ENCODE measurements at regions not wholly inside any gene's neighbourhood (a gene's known extent, or its start where the extent isn't known, plus 50 kb on each side); places are given as distances from the start of the nearest gene placed in this dataset.

DNA sequence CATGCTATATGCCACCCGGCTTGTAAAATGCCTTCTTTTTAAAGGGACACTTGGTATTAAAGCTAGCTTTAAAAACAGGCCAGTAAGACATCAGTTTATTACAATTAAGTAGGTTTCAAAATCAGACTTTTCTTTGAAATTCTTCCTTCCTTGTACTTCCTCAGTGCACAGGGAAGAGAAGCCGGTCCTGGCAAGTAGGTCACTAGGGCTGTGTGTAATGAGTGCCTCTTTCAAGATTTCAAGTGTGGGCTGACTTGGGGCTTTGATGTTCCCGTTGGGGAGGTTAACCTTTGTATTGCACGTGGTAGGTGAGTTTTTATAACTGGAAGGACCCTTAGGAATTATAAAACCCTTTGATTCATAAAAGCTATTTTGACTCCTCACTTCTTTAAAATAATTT lies 566.4 kb upstream of the ID2 start:
- TF ChIP-seq YY1 (IDR thresholded peaks at IDR 0.05; ENCODE audit: low read depth) (no peak), CEBPB (IDR thresholded peaks at IDR 0.05) (no peak), ZBTB7A (IDR thresholded peaks at IDR 0.05; ENCODE audit: low read depth) (no peak), NFIC (IDR thresholded peaks at IDR 0.05) (no peak), TEAD4 (IDR thresholded peaks at IDR 0.05) (no peak), CREB1 (IDR thresholded peaks at IDR 0.05; ENCODE audit: low read depth) (no peak), FOXM1 (IDR thresholded peaks at IDR 0.05; ENCODE audit: borderline replicate concordance, low read depth) (no peak), TCF12 (IDR thresholded peaks at IDR 0.05; ENCODE audit: low read depth) (no peak), EP300 (IDR thresholded peaks at IDR 0.05; ENCODE audit: borderline replicate concordance) (no peak), RAD21 (IDR thresholded peaks at IDR 0.05; ENCODE audit: low read depth) (no peak), EGR1 (IDR thresholded peaks at IDR 0.05) (no peak), TAF1 (IDR thresholded peaks at IDR 0.05; ENCODE audit: low read depth) (no peak)
- TF ChIP-seq, protein P1, sequence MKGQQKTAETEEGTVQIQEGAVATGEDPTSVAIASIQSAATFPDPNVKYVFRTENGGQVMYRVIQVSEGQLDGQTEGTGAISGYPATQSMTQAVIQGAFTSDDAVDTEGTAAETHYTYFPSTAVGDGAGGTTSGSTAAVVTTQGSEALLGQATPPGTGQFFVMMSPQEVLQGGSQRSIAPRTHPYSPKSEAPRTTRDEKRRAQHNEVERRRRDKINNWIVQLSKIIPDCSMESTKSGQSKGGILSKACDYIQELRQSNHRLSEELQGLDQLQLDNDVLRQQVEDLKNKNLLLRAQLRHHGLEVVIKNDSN (IDR thresholded peaks at IDR 0.05) = no peak
- TF ChIP-seq, protein P2, sequence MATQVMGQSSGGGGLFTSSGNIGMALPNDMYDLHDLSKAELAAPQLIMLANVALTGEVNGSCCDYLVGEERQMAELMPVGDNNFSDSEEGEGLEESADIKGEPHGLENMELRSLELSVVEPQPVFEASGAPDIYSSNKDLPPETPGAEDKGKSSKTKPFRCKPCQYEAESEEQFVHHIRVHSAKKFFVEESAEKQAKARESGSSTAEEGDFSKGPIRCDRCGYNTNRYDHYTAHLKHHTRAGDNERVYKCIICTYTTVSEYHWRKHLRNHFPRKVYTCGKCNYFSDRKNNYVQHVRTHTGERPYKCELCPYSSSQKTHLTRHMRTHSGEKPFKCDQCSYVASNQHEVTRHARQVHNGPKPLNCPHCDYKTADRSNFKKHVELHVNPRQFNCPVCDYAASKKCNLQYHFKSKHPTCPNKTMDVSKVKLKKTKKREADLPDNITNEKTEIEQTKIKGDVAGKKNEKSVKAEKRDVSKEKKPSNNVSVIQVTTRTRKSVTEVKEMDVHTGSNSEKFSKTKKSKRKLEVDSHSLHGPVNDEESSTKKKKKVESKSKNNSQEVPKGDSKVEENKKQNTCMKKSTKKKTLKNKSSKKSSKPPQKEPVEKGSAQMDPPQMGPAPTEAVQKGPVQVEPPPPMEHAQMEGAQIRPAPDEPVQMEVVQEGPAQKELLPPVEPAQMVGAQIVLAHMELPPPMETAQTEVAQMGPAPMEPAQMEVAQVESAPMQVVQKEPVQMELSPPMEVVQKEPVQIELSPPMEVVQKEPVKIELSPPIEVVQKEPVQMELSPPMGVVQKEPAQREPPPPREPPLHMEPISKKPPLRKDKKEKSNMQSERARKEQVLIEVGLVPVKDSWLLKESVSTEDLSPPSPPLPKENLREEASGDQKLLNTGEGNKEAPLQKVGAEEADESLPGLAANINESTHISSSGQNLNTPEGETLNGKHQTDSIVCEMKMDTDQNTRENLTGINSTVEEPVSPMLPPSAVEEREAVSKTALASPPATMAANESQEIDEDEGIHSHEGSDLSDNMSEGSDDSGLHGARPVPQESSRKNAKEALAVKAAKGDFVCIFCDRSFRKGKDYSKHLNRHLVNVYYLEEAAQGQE (IDR thresholded peaks at IDR 0.05; ENCODE audit: low read depth) = no peak
- TF ChIP-seq, protein P3, sequence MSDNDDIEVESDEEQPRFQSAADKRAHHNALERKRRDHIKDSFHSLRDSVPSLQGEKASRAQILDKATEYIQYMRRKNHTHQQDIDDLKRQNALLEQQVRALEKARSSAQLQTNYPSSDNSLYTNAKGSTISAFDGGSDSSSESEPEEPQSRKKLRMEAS (IDR thresholded peaks at IDR 0.05) = no peak

DNA sequence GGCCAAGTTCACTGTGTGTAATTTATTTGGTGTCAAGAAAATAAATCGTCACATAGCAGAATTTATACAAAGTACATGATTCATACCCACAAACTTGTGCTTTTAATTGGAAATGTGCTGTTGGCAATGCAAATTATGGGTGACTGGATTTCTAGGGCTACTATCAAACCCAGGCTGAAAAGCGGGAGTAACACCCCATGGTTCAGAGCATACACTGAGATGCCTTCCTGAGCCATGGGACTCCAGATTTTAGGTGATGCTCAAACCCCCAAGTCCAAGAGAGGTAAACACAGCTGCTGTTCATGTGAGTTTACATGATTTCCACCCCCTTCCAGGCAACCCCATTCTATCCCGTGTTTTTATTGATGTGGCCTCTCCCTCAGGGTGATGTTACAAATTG lies 565.9 kb upstream of the ID2 start:
- TF ChIP-seq ZBTB7A (IDR thresholded peaks at IDR 0.05; ENCODE audit: low read depth) = no peak
- no peak for TF ChIP-seq CEBPB (IDR thresholded peaks at IDR 0.05)
- no peak for TF ChIP-seq TEAD4 (IDR thresholded peaks at IDR 0.05)
- no peak for TF ChIP-seq CREB1 (IDR thresholded peaks at IDR 0.05; ENCODE audit: low read depth)
- no peak for TF ChIP-seq TAF1 (IDR thresholded peaks at IDR 0.05; ENCODE audit: low read depth)
- TF ChIP-seq, protein P1 (IDR thresholded peaks at IDR 0.05) = no peak

DNA sequence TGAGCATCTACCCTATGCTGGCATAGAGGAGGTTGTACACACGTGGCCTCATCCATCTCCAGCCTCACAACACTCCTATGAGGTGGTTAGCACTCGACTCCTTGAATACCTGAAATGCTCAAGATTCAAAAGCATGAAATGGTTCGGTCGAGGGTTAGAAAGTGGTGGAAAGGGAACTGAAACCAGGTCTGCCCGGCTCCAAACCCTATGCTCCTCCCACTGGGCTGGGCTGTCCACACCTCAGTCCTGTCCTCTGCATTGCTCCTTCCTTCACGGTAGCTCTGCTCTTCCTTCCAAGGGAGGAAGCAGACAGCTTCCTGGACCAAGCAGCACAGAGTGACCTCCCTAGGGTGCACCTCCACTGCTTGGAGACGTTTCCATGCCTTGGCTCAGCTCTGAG lies 565.2 kb upstream of the ID2 start:
- TF ChIP-seq CREB1 (IDR thresholded peaks at IDR 0.05; ENCODE audit: low read depth) (no peak), TEAD4 (IDR thresholded peaks at IDR 0.05) (no peak), EP300 (IDR thresholded peaks at IDR 0.05; ENCODE audit: borderline replicate concordance) (no peak), ZBTB7A (IDR thresholded peaks at IDR 0.05; ENCODE audit: low read depth) (no peak), CEBPB (IDR thresholded peaks at IDR 0.05) (no peak), TAF1 (IDR thresholded peaks at IDR 0.05; ENCODE audit: low read depth) (no peak), FOXM1 (IDR thresholded peaks at IDR 0.05; ENCODE audit: borderline replicate concordance, low read depth) (no peak), EGR1 (IDR thresholded peaks at IDR 0.05) (no peak), YY1 (IDR thresholded peaks at IDR 0.05; ENCODE audit: low read depth) (no peak), TCF12 (IDR thresholded peaks at IDR 0.05; ENCODE audit: low read depth) (no peak), RAD21 (IDR thresholded peaks at IDR 0.05; ENCODE audit: low read depth) (no peak), NFIC (IDR thresholded peaks at IDR 0.05) (no peak)
- TF ChIP-seq, protein P3 (IDR thresholded peaks at IDR 0.05) = no peak
- TF ChIP-seq, protein P1 (IDR thresholded peaks at IDR 0.05) = no peak
- TF ChIP-seq, protein P2 (IDR thresholded peaks at IDR 0.05; ENCODE audit: low read depth) = no peak

DNA sequence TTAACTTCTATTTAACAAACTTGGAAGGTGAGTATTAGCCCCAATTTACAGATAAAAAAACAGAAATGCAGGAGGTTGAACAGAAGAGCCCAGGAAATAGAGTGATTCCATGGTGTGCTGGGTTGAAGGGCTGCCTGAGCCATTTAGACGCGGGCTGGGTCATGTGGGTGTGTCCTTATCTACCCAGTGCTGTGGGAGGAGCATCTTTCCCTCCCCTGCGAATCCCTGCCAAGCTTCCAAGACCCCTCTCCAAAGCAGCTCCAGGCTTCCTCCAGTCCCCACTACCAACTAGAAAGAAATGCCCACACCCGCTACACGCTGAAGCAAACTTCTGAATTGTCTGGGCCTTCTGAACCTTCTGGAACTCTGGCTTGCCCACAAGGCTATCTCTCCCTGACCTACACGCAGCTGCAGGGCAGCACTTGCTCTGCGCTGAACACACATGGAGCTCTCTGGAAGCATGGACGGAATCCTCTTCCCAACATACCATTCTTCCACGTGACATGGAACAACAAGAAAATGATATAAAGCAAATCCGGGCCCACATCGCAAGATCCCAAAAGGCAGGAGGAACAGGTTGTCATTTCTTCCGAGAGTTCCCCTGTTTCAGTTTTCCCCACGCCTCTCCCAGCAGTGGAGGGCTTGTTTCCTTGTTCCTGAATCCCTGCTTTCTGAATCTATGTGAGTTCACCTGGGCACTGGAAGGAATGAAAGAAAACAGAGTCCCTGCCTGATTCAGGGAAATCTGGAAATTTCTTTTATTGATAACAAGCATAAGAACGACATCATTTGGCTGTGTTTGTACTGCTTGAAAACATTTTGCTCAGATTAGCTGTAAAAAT lies 562.7 kb upstream of the ID2 start:
- no peak for TF ChIP-seq ZBTB7A (IDR thresholded peaks at IDR 0.05; ENCODE audit: low read depth)
- TF ChIP-seq CREB1 (IDR thresholded peaks at IDR 0.05; ENCODE audit: low read depth) = no peak
- TF ChIP-seq RAD21 (IDR thresholded peaks at IDR 0.05; ENCODE audit: low read depth) = no peak
- TF ChIP-seq FOXM1 (IDR thresholded peaks at IDR 0.05; ENCODE audit: borderline replicate concordance, low read depth) = no peak
- no peak for TF ChIP-seq TEAD4 (IDR thresholded peaks at IDR 0.05)

DNA sequence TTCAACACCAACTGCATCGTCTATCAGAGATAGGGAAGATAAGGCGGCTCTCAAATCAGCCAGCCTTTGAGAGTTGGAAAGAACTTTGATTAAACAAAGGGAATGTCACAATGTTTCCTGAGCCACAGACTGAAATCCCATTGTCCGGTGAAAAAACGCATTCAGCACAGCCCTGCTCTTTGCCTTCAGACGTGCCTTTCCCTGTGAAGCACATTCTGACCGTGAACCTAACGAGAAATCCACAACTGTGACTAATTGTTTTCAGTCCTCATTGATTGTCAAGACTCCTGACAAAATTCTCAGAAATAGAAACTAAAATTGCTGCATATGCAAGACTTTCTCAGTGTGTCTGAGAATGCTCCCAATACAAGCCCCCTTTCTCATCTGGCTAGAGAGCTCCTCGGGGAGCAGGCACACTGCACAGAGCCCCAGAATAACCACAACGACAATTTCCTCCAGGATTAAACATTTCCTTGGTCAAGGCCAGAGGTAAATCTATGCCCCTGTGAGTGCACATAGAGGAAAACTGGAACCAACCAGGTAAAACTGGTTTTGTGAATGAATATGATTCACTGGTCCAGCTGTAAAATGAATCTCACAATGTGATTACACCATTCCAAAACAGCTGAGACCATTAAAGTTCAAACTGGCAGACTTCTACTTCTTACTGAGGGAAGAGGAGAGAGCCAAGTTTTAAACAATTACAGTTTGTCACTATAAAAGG lies 561.9 kb upstream of the ID2 start:
- no peak for TF ChIP-seq ZBTB7A (IDR thresholded peaks at IDR 0.05; ENCODE audit: low read depth)
- no peak for TF ChIP-seq NFIC (IDR thresholded peaks at IDR 0.05)
- TF ChIP-seq, protein P1 (IDR thresholded peaks at IDR 0.05) = no peak
- TF ChIP-seq, protein P3 (IDR thresholded peaks at IDR 0.05) = no peak
- no peak for TF ChIP-seq CEBPB (IDR thresholded peaks at IDR 0.05)
- TF ChIP-seq TCF12 (IDR thresholded peaks at IDR 0.05; ENCODE audit: low read depth) = no peak
